GM10266 (cell line): ENCODE measurements at regions not wholly inside any gene's neighbourhood (a gene's known extent, or its start where the extent isn't known, plus 50 kb on each side); places are given as distances from the start of the nearest gene placed in this dataset.

Source experiments
- DNase-seq: peaks from one replicate; pipeline ENCODE4 v3.0.0; 2012; ENCODE audit errors: extremely low spot score
- CTCF ChIP-seq: IDR thresholded peaks from 2 replicates; pipeline ENCODE4 v1.5.1; 2012; ENCODE audit warnings: mild to moderate bottlenecking, low read depth; ENCODE audit not compliant: control insufficient read depth, insufficient read depth; ENCODE audit errors: missing control alignments

GRCh38 chr7:130966246-130967009, 232.4 kb upstream of the KLF14 start:
- DNase-seq, result no peak
- TF ChIP-seq CTCF, result no peak

DNA sequence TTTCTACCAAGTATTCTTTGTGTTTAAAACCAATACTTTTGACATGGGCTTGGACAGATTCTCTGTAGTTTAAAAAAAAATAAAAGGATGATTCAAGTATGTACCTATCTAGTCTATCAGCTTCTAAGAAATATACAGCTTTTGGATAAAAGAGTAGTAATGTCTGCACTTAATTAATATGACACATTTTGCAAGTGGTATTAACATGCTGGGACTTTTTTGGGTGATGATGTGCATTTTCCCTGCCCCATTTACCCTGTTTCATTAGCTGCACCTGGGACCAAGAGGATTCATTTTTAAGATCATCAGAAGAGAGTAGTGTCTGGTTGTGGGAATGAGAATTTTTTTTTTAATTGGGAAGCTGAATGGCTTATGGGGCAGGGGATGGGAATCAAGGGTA, 236.2 kb upstream of the KLF14 start:
- DNase-seq, result no peak
- TF ChIP-seq CTCF, result no peak

DNA sequence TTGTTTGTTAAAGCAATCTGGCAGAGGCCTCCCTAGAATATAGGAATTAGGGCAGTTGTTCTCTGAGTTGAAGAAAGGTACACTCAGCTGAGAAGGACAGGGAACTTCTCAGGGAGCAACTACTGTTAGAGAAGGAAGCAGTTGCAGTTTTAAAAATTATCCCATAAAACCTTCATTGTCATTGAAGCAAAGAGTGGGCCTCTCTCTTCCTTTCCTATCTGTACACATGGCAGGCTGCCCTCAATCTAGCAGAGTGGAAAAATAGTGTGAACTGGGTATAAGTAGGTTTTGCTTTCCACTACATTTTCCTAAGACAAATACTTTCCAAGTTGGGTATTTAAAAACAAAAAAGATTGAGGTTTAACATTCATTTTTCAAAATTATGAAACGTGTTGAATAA, 236.7 kb upstream of the KLF14 start:
- no peak for DNase-seq
- no peak for TF ChIP-seq CTCF

- no peak for DNase-seq
- TF ChIP-seq CTCF, result no peak
Measured at GRCh38 chr7:130971297-130971696, 237.3 kb upstream of the KLF14 start.

- no peak for DNase-seq
- no peak for TF ChIP-seq CTCF
Measured at GRCh38 chr7:130972201-130972600, 238.2 kb upstream of the KLF14 start.

DNA sequence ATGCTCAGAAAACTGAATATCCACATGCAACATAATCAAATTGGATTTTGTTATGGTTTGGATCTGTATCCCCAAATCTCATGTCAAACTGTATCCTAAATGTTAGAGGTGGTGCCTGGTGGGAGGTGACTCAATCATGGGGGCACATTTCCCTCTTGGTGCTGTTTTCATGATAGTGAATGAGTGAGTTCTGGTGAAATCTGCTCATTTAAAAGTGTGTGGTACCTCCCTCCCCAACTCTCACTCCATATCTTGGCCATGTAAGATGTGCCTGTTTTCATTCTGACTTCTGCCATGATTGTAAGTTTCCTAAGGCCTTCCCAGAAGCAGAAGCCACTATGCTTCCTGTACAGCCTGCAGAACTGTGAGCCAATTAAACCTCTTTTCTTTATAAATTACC, 239.6 kb upstream of the KLF14 start:
- TF ChIP-seq CTCF, result no peak
- no peak for DNase-seq

DNA sequence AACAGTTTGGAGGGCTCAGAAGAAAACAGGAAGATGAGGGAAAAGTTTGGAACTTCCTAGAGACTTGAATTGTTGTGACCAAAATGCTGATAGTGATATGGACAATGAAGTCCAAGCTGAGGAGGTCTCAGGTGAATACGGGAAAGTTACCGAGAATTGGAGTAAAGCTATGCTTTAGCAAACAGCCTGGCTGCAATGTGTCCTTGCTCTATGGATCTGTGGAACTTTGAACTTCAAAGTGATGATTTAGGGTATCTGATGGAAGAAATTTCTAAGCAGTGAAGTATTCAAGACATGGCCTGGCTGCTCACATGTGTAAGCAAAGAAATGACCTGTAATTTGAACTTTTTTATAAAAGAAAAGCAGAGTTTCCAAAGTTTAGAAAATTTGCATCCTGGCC, 240.2 kb upstream of the KLF14 start:
- no peak for DNase-seq
- TF ChIP-seq CTCF, result no peak
